ENCODE measurements at regions not wholly inside any gene's neighbourhood (a gene's known extent, or its start where the extent isn't known, plus 50 kb on each side); places are given as distances from the start of the nearest gene placed in this dataset.

DNA sequence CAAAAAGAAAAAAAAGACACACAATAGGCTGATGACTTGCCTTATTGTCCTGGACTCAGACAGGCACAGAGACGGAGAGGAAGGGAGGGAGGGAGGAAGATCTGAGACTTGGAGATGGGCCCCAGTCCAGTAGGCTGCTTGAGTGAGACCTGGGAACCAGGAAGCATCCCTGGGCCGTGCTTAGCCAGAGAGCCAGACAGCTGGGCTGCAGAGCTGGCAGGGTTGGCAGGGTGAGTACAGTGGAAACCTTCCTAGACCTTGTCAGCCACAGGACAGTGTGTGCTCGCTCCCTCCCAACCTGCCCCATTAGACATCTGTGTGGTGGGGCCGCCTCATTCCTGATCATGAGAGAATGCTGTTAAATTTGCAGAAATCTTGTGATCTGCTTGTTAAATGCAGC lies 107.9 kb upstream of the ALDH1A3 start:
- TF ChIP-seq KDM1A (IDR thresholded peaks at IDR 0.05; ENCODE audit: borderline replicate concordance), result no peak
- TF ChIP-seq CBFB (IDR thresholded peaks at IDR 0.05; ENCODE audit: low read depth), result no peak
- TF ChIP-seq, protein P1, sequence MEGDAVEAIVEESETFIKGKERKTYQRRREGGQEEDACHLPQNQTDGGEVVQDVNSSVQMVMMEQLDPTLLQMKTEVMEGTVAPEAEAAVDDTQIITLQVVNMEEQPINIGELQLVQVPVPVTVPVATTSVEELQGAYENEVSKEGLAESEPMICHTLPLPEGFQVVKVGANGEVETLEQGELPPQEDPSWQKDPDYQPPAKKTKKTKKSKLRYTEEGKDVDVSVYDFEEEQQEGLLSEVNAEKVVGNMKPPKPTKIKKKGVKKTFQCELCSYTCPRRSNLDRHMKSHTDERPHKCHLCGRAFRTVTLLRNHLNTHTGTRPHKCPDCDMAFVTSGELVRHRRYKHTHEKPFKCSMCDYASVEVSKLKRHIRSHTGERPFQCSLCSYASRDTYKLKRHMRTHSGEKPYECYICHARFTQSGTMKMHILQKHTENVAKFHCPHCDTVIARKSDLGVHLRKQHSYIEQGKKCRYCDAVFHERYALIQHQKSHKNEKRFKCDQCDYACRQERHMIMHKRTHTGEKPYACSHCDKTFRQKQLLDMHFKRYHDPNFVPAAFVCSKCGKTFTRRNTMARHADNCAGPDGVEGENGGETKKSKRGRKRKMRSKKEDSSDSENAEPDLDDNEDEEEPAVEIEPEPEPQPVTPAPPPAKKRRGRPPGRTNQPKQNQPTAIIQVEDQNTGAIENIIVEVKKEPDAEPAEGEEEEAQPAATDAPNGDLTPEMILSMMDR (IDR thresholded peaks at IDR 0.05 in 2 of 3, conservative IDR thresholded peaks at IDR 0.05 in 1 of 3; ENCODE audit: control insufficient read depth in 2 of 3, extremely low read depth in 1 of 3, insufficient read depth in 1 of 3, low read depth in 3 of 3, low read length in 3 of 3), result no peak

All from GM12878 (cell line).